GM23248 (cell line): ENCODE measurements at regions not wholly inside any gene's neighbourhood (a gene's known extent, or its start where the extent isn't known, plus 50 kb on each side); places are given as distances from the start of the nearest gene placed in this dataset.
"Not testable (repeated sequence)": the region's sequence is repeated elsewhere in the genome, so short reads cannot be mapped to it uniquely, and the experiment has no call there.

Source experiments
- DNase-seq: peaks from one replicate; pipeline ENCODE4 v3.0.0-alpha.2; 2015
- H2AFZ ChIP-seq: fragments of 200-600 bp; sonication (generic); 2 replicates; pipeline ENCODE4 v1.6.1; 2016; ENCODE audit warnings: antibody characterized with exemption
- H3F3A ChIP-seq: fragments of 200-600 bp; sonication (generic); 2 replicates; pipeline ENCODE4 v1.6.1; 2016; ENCODE audit warnings: mild to moderate bottlenecking, antibody characterized with exemption, mixed run types; ENCODE audit not compliant: insufficient read depth
- H3K27ac ChIP-seq: fragments of 200-600 bp; sonication (generic); 2 replicates; pipeline ENCODE4 v1.5.1; 2016; ENCODE audit warnings: mild to moderate bottlenecking
- H3K27me3 ChIP-seq: fragments of 200-600 bp; sonication (generic); replicated peaks from 2 replicates; pipeline ENCODE4 v1.6.1; 2016; ENCODE audit warnings: mild to moderate bottlenecking; ENCODE audit not compliant: insufficient read depth
- H3K36me3 ChIP-seq: fragments of 200-600 bp; sonication (generic); 2 replicates; pipeline ENCODE4 v1.6.1; 2016; ENCODE audit warnings: low read depth, mild to moderate bottlenecking
- H3K4me1 ChIP-seq: fragments of 200-600 bp; sonication (generic); 2 replicates; pipeline ENCODE4 v1.6.1; 2016; ENCODE audit warnings: mild to moderate bottlenecking; ENCODE audit not compliant: insufficient read depth
- H3K4me2 ChIP-seq: fragments of 200-600 bp; sonication (generic); one replicate; pipeline ENCODE4 v1.6.1; 2016; ENCODE audit warnings: mild to moderate bottlenecking; ENCODE audit not compliant: unreplicated experiment
- H3K4me3 ChIP-seq: fragments of 200-600 bp; sonication (generic); 2 replicates; pipeline ENCODE4 v1.5.1; 2016; ENCODE audit warnings: mild to moderate bottlenecking
- H3K79me2 ChIP-seq: fragments of 200-600 bp; sonication (generic); 2 replicates; pipeline ENCODE4 v1.6.1; 2016; ENCODE audit warnings: mild to moderate bottlenecking; ENCODE audit not compliant: insufficient read depth
- H3K9ac ChIP-seq: fragments of 200-600 bp; sonication (generic); 2 replicates; pipeline ENCODE4 v1.6.1; 2016; ENCODE audit warnings: mild to moderate bottlenecking
- H3K9me2 ChIP-seq: fragments of 200-600 bp; sonication (generic); 2 replicates; pipeline ENCODE4 v1.6.1; 2016; ENCODE audit warnings: mixed run types, mild to moderate bottlenecking, moderate library complexity; ENCODE audit not compliant: insufficient read depth
- H3K9me3 ChIP-seq: fragments of 200-600 bp; sonication (generic); one replicate; pipeline ENCODE4 v1.6.1; 2017; ENCODE audit warnings: low read depth
- H4K20me1 ChIP-seq: fragments of 200-600 bp; sonication (generic); 2 replicates; pipeline ENCODE4 v1.6.0; 2016; ENCODE audit not compliant: insufficient read depth
- EZH2 ChIP-seq: fragments of 200-600 bp; sonication (generic); IDR thresholded peaks from 2 replicates; pipeline ENCODE4 v1.6.1; 2018; ENCODE audit warnings: antibody characterized with exemption, mild to moderate bottlenecking; ENCODE audit not compliant: insufficient read depth, poor library complexity, severe bottlenecking
- EZH2phosphoT487 ChIP-seq: fragments of 200-600 bp; sonication (generic); IDR thresholded peaks from 2 replicates; pipeline ENCODE4 v1.6.1; 2018; ENCODE audit warnings: antibody characterized with exemption, moderate library complexity, mild to moderate bottlenecking, low read depth; ENCODE audit not compliant: insufficient read depth
- WGBS, 2 experiments: methylation state at CpG; one replicate each; pipeline ENCODE4 v1.1.6; 2015 to 2017; ENCODE audit warnings: low lambda C conversion rate in 2 of 2, low coverage in 1 of 2; ENCODE audit errors: missing lambda C conversion rate in 2 of 2; 5-methylcytosine and 5-hydroxymethylcytosine counted together
- in situ Hi-C: fragments of 300-500 bp; cut with MboI; formaldehyde crosslinking; loops from 2 replicates; pipeline ENCODE4 v1.15.0; 2020

DNA sequence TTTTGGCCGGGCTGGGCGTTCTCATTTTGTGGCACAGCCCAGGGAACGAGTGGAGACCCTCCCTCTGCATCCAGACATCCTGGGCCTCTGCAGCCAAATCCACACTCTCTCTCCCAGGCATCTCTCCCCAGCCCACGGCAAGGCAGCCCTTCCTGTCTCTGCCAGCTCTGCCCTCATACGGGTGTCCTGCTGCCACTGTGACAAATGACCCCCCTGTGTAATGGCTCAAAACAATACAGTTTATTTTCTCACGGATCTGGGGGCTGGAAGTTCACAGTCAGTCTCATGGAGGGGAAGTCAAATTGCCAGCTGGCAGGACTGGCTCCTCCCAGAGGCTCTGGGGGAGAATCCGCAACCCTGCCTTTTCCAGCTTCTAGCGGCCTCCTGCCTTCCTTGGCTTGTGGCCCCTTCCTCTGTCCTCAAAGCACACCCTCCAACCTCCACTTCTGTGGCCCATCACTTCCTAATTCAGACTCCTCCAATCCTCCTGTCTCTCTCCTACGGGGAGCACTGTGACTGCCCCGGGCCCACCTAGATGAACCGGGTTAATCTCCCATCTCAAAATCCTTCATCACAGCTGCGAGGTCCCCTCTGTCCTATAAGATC lies 70.2 kb upstream of the COL5A1 start:
- TF ChIP-seq EZH2phosphoT487 (no peak), EZH2 (no peak)
- no peaks in the 10 kb centered on the region for H3K79me2 ChIP-seq
- H3K4me1 ChIP-seq: no peaks in the 10 kb centered on the region
- DNase-seq: no peak
- in situ Hi-C loops: no loop called here
- H4K20me1 ChIP-seq: no peaks in the 10 kb centered on the region
- no peak overlapping the region for H3K4me2 ChIP-seq
- 57 to 60% methylated on average over 12 of the region's 12 CpGs for WGBS, 2 experiments
- H3K27me3 ChIP-seq: no peaks in the 10 kb centered on the region
- peaks cover 21% of the 10 kb centered on the region; the same call in 1 of the 2 replicates for H3F3A ChIP-seq
- no peak overlapping the region for H2AFZ ChIP-seq
- H3K9me3 ChIP-seq: no peaks in the 10 kb centered on the region
- H3K4me3 ChIP-seq: no peak overlapping the region
- H3K36me3 ChIP-seq: no peaks in the 10 kb centered on the region
- H3K9ac ChIP-seq: no peak overlapping the region
- no peak overlapping the region for H3K27ac ChIP-seq
- no peaks in the 10 kb centered on the region for H3K9me2 ChIP-seq

DNA sequence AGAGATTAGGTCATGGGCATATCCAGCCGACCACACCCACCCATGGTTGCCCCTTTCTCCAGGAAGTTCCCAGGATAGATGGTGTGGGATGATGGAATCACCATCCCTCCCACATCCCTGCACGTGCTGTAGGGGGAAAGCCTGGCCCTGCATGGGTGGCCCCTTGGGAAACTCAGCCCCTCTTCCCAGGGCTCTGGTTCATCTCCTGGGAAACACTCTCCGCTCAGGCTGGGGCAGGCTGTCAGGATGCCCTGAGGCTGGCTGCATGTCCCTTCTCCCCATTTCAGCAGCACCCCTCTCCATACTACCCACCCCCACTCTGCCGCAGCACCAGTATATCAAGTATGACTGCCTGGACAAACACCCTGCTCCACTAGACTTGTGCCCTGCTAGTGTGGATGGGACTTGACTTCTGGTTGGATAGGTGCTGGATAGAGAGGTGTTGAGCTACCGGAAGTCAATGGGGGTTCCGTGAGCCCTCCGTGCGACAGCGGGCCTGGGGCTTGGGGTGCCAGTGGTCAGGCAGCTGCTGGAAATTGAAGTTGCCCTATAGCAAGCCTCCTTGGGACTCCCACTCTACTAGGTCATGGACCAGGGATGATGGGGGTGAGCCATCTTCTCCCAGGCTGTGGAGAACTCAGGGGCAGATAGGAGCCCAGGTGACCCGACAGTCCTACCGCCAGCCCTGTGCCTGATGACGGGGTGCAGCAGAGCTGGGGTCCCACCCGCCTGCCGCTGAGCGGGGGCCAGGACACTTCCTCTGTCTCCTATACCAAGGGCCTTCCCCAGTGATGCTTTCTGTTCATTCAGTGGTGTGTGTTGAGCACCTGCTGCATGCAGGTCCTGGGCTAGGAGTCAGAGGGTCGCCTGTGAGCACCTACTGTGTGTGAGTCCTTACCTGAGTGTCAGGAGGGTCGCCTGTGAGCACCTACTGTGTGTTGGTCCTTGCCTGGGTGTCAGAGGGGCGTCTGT lies 69.4 kb upstream of the COL5A1 start:
- Histone ChIP-seq H3K27ac (no peak overlapping the region), H3K79me2 (no peaks in the 10 kb centered on the region), H3K9me3 (no peaks in the 10 kb centered on the region), H3K4me2 (no peak overlapping the region), H3F3A (peaks cover 21% of the 10 kb centered on the region; the same call in 1 of the 2 replicates), H3K4me3 (no peak overlapping the region), H3K4me1 (no peaks in the 10 kb centered on the region), H3K36me3 (no peaks in the 10 kb centered on the region), H3K27me3 (no peaks in the 10 kb centered on the region), H2AFZ (no peak overlapping the region), H4K20me1 (no peaks in the 10 kb centered on the region), H3K9ac (no peak overlapping the region), H3K9me2 (no peaks in the 10 kb centered on the region)
- WGBS, 2 experiments: 90% methylated on average over 18 of the region's 18 CpGs
- in situ Hi-C loops: no loop called here
- no peak for DNase-seq
- TF ChIP-seq EZH2phosphoT487: no peak
- no peak for TF ChIP-seq EZH2

DNA sequence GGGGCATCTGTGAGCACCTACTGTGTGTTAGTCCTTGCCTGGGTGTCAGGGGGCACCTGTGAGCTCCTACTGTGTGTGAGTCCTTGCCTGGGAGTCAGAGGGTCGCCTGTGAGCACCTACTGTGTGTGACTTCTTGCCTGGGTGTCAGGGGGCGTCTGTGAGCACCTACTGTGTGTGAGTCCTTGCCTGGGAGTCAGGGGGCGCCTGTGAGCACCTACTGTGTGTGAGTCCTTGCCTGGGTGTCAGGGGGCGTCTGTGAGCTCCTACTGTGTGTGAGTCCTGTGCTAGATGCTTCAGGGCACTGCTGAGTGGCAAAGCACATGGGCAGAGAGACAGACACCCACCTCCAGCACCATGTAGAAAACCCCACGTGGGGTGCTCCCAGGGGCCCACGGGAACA lies 66.9 kb upstream of the COL5A1 start:
- H3K4me1 ChIP-seq, in situ Hi-C loops, H3K9ac ChIP-seq, H2AFZ ChIP-seq, H3K27me3 ChIP-seq, H3K27ac ChIP-seq, H3K79me2 ChIP-seq, H3K4me3 ChIP-seq, H3K4me2 ChIP-seq, H4K20me1 ChIP-seq, DNase-seq, H3K9me3 ChIP-seq, H3K9me2 ChIP-seq, H3K36me3 ChIP-seq: not testable (repeated sequence)
- peaks cover 19% of the 10 kb centered on the region; the same call in 1 of the 2 replicates for H3F3A ChIP-seq
- 45 to 52% methylated on average over 6 of the region's 6 CpGs for WGBS, 2 experiments

- no peaks in the 10 kb centered on the region for H3K9me2 ChIP-seq
- no peak overlapping the region for H3K4me3 ChIP-seq
- H3K4me2 ChIP-seq: no peak overlapping the region
- H3K4me1 ChIP-seq: no peaks in the 10 kb centered on the region
- no peak overlapping the region for H2AFZ ChIP-seq
- no peaks in the 10 kb centered on the region for H3K9me3 ChIP-seq
- H3K27me3 ChIP-seq: no peaks in the 10 kb centered on the region
- DNase-seq: no peak
- H3K27ac ChIP-seq: no peak overlapping the region
- H3K36me3 ChIP-seq: no peaks in the 10 kb centered on the region
- H3K79me2 ChIP-seq: no peaks in the 10 kb centered on the region
- peaks cover 17% of the 10 kb centered on the region; the same call in 1 of the 2 replicates for H3F3A ChIP-seq
- no peak overlapping the region for H3K9ac ChIP-seq
- in situ Hi-C loops: no loop called here
- WGBS, 2 experiments: 68 to 75% methylated on average over 14 of the region's 14 CpGs
- H4K20me1 ChIP-seq: no peaks in the 10 kb centered on the region
- TF ChIP-seq EZH2phosphoT487: no peak
- no peak for TF ChIP-seq EZH2
Measured at GRCh38 chr9:134575103-134575900, 66.3 kb upstream of the COL5A1 start.
